GM19467 (cell line): ENCODE measurements at regions not wholly inside any gene's neighbourhood (a gene's known extent, or its start where the extent isn't known, plus 50 kb on each side); places are given as distances from the start of the nearest gene placed in this dataset.
"Not testable (repeated sequence)": the region's sequence is repeated elsewhere in the genome, so short reads cannot be mapped to it uniquely, and the experiment has no call there.

Source experiments
- ATAC-seq: cut with Tn5 transposase; IDR thresholded peaks from one replicate; pipeline ENCODE4 v1.9.1; 2021; ENCODE audit warnings: mild to moderate bottlenecking, moderate library complexity; ENCODE audit not compliant: unreplicated experiment

DNA sequence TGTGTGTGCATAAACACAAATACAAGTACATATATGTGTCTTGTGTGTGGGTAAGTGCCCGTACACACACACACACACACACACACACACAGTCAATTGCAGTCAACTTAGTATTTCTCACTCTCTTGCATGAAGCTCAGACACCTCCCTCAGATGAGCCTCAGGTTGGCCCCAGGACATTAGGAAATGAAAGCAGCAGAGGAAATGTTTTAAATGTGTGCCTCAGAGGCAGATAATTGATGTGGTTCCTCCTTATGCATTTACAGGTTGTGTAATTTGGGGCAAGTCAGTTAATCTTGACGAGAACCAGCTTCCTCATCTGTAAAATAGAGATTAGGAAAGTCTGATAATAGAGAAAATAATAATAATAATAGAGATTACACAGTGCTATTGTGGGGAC, 814.0 kb upstream of the ID2 start:
- ATAC-seq, result no peak

DNA sequence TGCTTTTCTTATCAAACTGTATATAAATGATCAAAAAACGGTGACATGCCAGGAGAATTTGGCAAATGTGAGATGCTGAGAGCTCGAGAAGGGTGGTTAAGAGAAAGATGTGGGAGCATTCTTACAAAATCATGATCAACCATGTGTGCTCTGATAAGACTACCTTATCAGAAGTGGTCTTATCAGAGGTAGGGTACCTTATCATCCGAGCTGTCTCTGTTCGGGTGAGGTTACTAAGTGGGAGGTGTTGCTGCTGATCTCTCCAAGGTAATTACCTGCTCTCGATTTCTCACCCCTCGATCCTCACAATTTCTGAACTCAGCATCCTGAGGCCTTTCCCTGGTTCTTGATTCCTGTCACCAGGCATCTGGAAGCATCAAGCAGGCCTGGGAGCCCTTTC, 813.0 kb upstream of the ID2 start:
- ATAC-seq, result no peak

DNA sequence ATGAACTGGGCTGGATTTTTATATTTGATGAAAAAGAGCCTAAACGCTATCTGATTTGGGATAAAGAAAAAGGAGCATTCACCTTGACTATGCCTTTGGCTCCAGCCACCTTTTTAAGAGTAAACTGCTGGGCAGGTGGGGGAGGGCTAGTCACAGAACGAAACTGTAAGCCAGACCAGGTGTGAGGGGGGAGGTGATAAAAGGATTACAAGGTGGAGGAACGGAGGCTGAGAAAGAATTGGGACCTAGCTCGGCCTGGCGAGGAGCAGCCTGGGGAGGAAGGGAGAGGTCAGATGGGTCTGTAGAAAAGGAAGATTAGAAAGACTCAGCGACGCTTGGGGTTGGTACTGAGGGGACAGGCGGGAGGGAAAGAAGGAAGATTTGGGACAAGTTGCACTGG, 805.4 kb upstream of the ID2 start:
- ATAC-seq, result not testable (repeated sequence)

DNA sequence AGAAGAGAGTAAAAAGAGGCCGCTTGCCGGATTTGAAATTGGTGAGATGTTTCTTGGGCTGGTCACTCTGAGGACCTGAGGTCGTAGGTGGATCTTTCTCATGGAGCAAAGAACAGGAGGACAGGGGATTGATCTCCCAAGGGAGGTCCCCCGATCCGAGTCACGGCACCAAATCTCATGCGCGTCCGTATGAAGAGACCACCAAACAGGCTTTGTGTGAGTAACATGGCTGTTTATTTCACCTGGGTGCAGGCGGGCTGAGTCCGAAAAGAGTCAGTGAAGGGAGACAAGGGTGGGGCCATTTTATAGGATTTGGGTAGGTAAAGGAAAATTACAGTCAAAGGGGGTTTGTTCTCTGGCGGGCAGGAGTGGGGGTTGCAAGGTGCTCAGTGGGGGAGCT, 803.6 kb upstream of the ID2 start:
- not testable (repeated sequence) for ATAC-seq

GRCh38 chr2:7878786-7879482, 802.9 kb upstream of the ID2 start:
- no peak for ATAC-seq

- ATAC-seq, result no peak
Measured at GRCh38 chr2:7879483-7879835, 802.4 kb upstream of the ID2 start.

GRCh38 chr2:7880126-7880525, 801.7 kb upstream of the ID2 start:
- ATAC-seq, result no peak

GRCh38 chr2:7880566-7880965, 801.3 kb upstream of the ID2 start:
- no peak for ATAC-seq

GRCh38 chr2:7881063-7881462, 800.8 kb upstream of the ID2 start:
- ATAC-seq, result no peak

- no peak for ATAC-seq
Measured at GRCh38 chr2:7881466-7881865, 800.4 kb upstream of the ID2 start.

DNA sequence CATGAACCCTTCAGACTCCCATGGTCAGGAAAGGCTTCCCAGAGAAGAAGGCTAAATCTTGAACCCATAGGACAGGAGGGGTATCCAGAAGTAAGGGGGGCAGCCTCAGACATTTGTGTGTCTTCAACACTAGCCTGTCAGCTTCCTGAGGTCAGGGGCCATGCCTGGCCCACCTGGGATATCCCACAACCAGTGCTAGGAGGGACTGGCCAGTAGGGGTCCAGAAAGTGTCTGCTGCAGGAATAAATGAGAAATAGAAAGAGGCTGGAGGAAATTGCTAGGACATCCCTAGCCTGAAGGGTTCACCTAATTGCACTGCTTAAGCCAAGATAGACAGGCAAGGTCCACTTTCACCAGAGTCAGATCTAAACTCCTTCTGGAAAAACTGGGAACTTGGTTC, 799.6 kb upstream of the ID2 start:
- ATAC-seq, result no peak

GRCh38 chr2:7884338-7884737, 797.5 kb upstream of the ID2 start:
- ATAC-seq, result no peak

- no peak for ATAC-seq
Measured at GRCh38 chr2:7886666-7887065, 795.2 kb upstream of the ID2 start.

DNA sequence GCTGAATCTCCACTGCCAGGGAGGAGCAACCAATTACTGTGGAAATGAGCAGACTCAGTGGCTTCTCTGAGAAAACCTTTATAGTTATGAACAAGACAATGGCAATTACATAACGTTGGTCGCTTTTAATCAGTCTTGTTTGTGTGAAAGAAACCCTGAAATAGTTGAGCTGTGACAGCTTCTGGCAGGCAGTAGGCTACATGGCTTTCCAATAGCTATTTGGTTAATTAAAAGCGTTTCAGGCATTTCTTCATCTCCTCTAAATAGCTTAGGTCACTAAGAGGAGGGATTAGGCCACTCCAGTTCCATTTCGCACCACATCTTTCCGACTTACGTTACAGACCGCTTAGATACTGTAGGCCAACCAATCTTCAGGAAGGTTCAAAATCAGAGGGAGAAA, 794.4 kb upstream of the ID2 start:
- ATAC-seq, result no peak

- ATAC-seq, result no peak
Measured at GRCh38 chr2:7888876-7889275, 793.0 kb upstream of the ID2 start.

- no peak for ATAC-seq
Measured at GRCh38 chr2:7891312-7891711, 790.5 kb upstream of the ID2 start.

DNA sequence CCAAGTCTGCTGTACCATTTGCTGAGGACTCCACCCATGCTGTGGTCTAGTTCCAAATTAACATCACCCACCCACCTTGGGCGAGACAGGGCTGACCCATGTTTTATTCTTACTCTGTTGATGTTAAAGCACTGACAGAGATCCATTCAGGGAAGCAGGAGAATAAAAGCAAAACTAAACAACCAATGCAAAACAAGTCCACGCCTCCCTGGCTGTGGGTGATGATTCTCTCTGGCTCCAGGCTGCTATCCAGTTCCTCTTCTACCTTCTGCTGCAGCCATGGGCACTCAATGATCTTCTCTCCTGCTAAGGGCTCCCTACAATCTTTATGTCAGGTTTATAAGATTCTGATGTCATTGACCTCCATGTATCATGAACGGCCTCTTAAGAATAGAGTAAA, 786.6 kb upstream of the ID2 start:
- no peak for ATAC-seq

DNA sequence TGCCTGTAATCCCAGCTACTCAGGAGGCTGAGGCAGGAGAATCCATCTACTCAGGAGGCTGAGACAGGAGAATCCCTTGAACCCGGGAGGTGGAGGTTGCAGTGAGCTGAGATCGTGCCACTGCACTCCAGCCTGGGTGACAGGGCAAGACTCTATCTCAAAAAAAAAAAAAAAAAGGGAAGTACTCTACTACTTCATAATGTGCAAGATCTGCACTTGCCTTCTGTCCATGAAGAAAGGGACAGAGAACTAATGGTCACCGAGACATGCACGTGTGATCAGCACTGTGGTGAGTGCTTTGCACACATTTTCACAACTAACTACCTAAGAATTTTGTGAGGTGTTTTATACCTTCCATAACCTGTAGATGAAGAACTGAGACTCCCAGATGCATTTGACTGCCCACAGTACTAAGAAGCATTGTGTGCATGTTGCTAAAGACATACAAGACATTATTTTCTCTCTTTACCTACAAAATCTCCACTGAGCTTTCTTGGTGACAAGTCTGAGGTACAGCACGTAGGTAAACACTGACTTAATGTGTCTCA, 784.8 kb upstream of the ID2 start:
- ATAC-seq, result no peak

DNA sequence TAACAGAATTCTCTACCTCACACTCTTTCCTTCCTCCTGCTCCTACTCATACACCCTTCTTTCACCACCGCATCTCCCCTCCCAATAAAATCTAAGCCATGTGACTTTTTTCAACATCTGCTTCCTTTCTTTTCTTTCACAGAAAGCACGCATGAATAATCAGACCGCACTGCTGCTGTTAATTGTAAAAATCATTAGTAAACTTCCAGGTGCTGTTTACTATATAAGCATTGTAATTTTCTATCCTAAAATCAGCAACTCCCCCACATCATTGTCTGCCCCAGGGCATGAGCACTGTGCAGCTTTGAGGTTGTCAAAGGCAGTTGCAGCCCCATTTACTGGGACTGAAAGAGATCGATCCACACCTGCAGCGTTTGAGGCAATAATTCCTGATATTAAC, 782.6 kb upstream of the ID2 start:
- no peak for ATAC-seq

DNA sequence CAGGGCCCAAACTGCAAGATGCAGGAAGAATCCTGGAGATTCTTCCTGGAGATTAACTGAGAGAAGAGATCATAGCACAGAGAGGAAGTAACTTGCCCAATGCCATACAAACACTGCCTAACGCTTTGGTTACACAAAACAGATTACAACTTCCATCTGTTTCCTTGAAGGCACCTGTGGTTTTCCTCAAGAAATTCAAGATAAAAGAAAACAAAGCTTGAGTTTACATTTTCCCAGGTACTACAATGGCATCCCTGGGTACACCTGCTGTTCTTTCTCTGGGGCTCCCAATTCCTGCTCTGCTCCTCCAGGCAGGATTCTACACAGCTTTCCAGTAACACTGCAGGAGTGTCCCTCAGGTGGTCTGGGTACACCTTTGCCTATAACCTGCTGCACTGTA, 781.9 kb upstream of the ID2 start:
- no peak for ATAC-seq

DNA sequence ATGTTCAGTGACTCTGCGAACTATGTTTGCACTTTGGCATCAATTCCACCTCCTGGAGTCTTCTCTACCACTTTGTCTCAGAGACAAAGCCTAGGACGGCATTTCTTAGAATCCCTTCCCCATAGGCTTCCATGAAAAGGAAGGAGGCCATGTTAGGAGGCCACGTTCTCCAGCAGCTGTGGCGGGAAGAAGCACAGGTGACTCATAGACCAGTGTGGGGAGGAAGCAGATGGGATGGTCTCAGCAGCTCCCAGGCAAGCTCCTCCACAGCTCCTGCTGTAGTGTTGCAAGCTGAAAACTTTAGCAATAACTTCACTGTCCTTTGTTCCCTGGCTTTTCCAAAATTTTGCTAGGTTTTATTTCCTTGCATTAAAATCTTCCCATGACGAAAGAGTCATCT, 781.3 kb upstream of the ID2 start:
- no peak for ATAC-seq

- ATAC-seq, result no peak
Measured at GRCh38 chr2:7902251-7902765, 779.5 kb upstream of the ID2 start.

- no peak for ATAC-seq
Measured at GRCh38 chr2:7904319-7904718, 777.5 kb upstream of the ID2 start.
